K562 (cell line): ENCODE measurements at regions not wholly inside any gene's neighbourhood (a gene's known extent, or its start where the extent isn't known, plus 50 kb on each side); places are given as distances from the start of the nearest gene placed in this dataset.
A peak's percentile ranks its signal among the peaks of the same experiment; 100 is the strongest.

Experiments used
- ATAC-seq: fragments of 200-7000 bp; cut with Tn5 transposase; 3 replicates; pipeline ENCODE4 v1.9.1; 2020; ENCODE audit warnings: moderate library complexity
- BruUV-seq: library from RNA; stranded (reverse); fragments of 400-500 nt; replicated peaks from 2 replicates; lab custom pipeline; 2021; lab: Mats Ljungman, UMichigan
- CTCF ChIA-PET: fragments of 300-600 bp; formaldehyde crosslinking; extraction: SDS; loops from one replicate; lab custom pipeline; 2021; ENCODE audit warnings: low intra/inter-chr PET ratio; lab: Yijun Ruan, JAX
- POLR2A ChIA-PET: fragments of 300-600, 350-650 bp; sonication (Branson Sonifier 250); formaldehyde crosslinking; extraction: SDS; loops from one replicate; lab custom pipeline; 2021; ENCODE audit warnings: antibody characterized with exemption, inconsistent platforms; lab: Yijun Ruan, JAX
- DNase-seq, 4 experiments: peaks; one replicate each; pipeline versions ENCODE4 v3.0.0 to v3.0.0-alpha.2; 2011 to 2018; ENCODE audit warnings: low spot score in 3 of 4, mixed read lengths in 3 of 4; ENCODE audit errors: extremely low read depth in 1 of 4
- FAIRE-seq: peaks from 2 replicates; lab custom pipeline; 2011; peaks lifted over from hg19 to GRCh38; lab: Jason Lieb, UNC
- H2AFZ ChIP-seq: 2 replicates; pipeline ENCODE4 v1.6.0; 2011; ENCODE audit warnings: low read depth, low read length, control low read depth, inconsistent platforms
- H3K27ac ChIP-seq: fragments of 200-600 bp; 3 replicates; pipeline ENCODE4 v1.8.0; 2011; ENCODE audit warnings: low read depth, mild to moderate bottlenecking, control low read depth, inconsistent platforms, low read length, moderate library complexity, mixed read lengths; ENCODE audit errors: extremely low read depth
- H3K27me3 ChIP-seq, 2 experiments: fragments of 300-600 bp in 1 of 2; 2 replicates in 1 of 2; 3 replicates in 1 of 2; pipeline versions ENCODE4 v1.6.0 to v1.8.0; 2011; ENCODE audit warnings: inconsistent platforms in 2 of 2, low read length in 2 of 2, mild to moderate bottlenecking in 1 of 2, mixed read lengths in 1 of 2, moderate library complexity in 1 of 2; ENCODE audit not compliant: control insufficient read depth in 2 of 2, insufficient read depth in 2 of 2
- H3K36me3 ChIP-seq: fragments of 300-600 bp; 3 replicates; pipeline ENCODE4 v1.8.0; 2011; ENCODE audit warnings: mild to moderate bottlenecking, low read length, inconsistent platforms; ENCODE audit not compliant: control insufficient read depth, insufficient read depth
- H3K4me1 ChIP-seq, 2 experiments: fragments of 200-600 bp in 1 of 2; replicated peaks in 1 of 2; 2 replicates in 1 of 2; 3 replicates in 1 of 2; pipeline versions ENCODE4 v1.5.1 to v1.8.0; 2011; ENCODE audit warnings: inconsistent platforms in 2 of 2, low read length in 2 of 2, mild to moderate bottlenecking in 1 of 2, mixed read lengths in 1 of 2, moderate library complexity in 1 of 2; ENCODE audit not compliant: control insufficient read depth in 2 of 2, insufficient read depth in 2 of 2
- H3K4me2 ChIP-seq: 2 replicates; pipeline ENCODE4 v1.6.1; 2011; ENCODE audit warnings: low read length, control low read depth, inconsistent platforms, mixed read lengths; ENCODE audit not compliant: insufficient read depth
- H3K4me3 ChIP-seq: fragments of 200-600 bp; sonication (generic), shearing (Covaris generic); 2 replicates; pipeline ENCODE4 v1.5.1; 2016; ENCODE audit warnings: control low read depth, inconsistent platforms
- H3K79me2 ChIP-seq: fragments of 200-600 bp; 3 replicates; pipeline ENCODE4 v1.8.0; 2011; ENCODE audit warnings: low read length, inconsistent platforms; ENCODE audit not compliant: control insufficient read depth, insufficient read depth
- H3K9ac ChIP-seq, 2 experiments: 2 replicates each; pipeline versions ENCODE4 v1.6.0 to v1.6.1; 2011; ENCODE audit warnings: low read depth in 2 of 2, low read length in 2 of 2, control low read depth in 1 of 2, inconsistent platforms in 1 of 2, mild to moderate bottlenecking in 1 of 2, mixed read lengths in 1 of 2; ENCODE audit not compliant: insufficient read depth in 1 of 2
- H3K9me1 ChIP-seq: one replicate; pipeline ENCODE4 v1.6.0; 2011; ENCODE audit warnings: inconsistent platforms, mild to moderate bottlenecking, low read length, moderate library complexity; ENCODE audit not compliant: control insufficient read depth, insufficient read depth
- H3K9me3 ChIP-seq: replicated peaks from 2 replicates; pipeline ENCODE4 v1.5.1; 2011; ENCODE audit warnings: low read depth, low read length, inconsistent platforms; ENCODE audit not compliant: control insufficient read depth, insufficient read depth
- H4K20me1 ChIP-seq: replicated peaks from 2 replicates; pipeline ENCODE4 v1.6.1; 2011; ENCODE audit warnings: low read length, inconsistent platforms, mixed read lengths; ENCODE audit not compliant: control insufficient read depth, insufficient read depth
- C11orf30 ChIP-seq: fragments of 450-650 bp; IDR thresholded peaks from 2 replicates; pipeline ENCODE4 v1.6.1; 2016; ENCODE audit warnings: low read depth, mild to moderate bottlenecking
- CC2D1A ChIP-seq: fragments of 450-650 bp; IDR thresholded peaks from 2 replicates; pipeline ENCODE4 v1.6.1; 2017; ENCODE audit warnings: mild to moderate bottlenecking
- HNRNPK ChIP-seq: fragments of 200-400 bp; formaldehyde crosslinking; IDR thresholded peaks from one replicate; pipeline ENCODE4 v1.6.1; 2018; ENCODE audit warnings: mild to moderate bottlenecking, low read depth, low read length; ENCODE audit not compliant: poor library complexity, severe bottlenecking
- MAFG ChIP-seq: fragments of 450-650 bp; conservative IDR thresholded peaks from 2 replicates; pipeline ENCODE4 v1.6.1; 2016; ENCODE audit warnings: missing genetic modification characterization, missing compliant biosample characterization
- SRSF9 ChIP-seq: fragments of 200-400 bp; formaldehyde crosslinking; IDR thresholded peaks from 2 replicates; pipeline ENCODE4 v1.6.1; 2017; ENCODE audit warnings: low read depth, low read length, borderline replicate concordance
- ZNF316 ChIP-seq: fragments of 450-650 bp; IDR thresholded peaks from 2 replicates; pipeline ENCODE4 v1.6.1; 2016
- WGBS: fragments of 100-300 bp; shearing (Covaris generic); methylation state at CpG from one replicate; pipeline ENCODE4 v1.1.6; 2016; ENCODE audit warnings: low coverage, mixed read lengths; ENCODE audit not compliant: insufficient coverage; ENCODE audit errors: missing lambda C conversion rate; 5-methylcytosine and 5-hydroxymethylcytosine counted together
- in situ Hi-C: fragments of 300-500 bp; cut with MboI; formaldehyde crosslinking; loops from 4 replicates; pipeline ENCODE4 v1.15.0; 2018; ENCODE audit warnings: inconsistent platforms, mixed read lengths
- intact Hi-C: fragments of 100-400 bp; cut with micrococcal nuclease; formaldehyde crosslinking; loops from 2 replicates; pipeline ENCODE4 v1.14.2; 2022

DNA sequence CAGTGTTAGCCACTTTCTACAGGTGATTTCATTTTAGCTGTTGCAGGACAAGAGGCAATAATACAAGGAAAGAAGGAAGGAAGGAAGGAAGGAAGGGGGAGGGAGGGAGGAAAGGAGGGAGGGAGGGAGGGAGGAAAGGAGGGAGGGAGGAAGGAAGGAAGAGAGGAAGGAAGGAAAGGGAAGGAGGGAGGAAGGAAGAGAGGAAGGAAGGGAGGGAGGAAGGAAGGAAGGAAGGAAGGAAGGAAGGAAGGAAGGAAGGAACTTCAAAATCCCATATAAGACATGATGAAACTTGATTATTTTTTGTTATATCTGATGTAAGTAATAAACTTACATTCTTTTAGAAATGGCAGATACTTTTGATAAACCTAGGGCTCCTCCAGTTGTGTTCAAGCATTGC is 83.6 kb downstream of the TFAP2B start:
- H3K4me3 ChIP-seq: no peak overlapping the region
- no peaks in the 10 kb centered on the region for H4K20me1 ChIP-seq
- H2AFZ ChIP-seq: no peak overlapping the region
- no peak overlapping the region for H3K27ac ChIP-seq
- TF ChIP-seq SRSF9 (no peak), HNRNPK (peak; percentile 14)
- TF ChIP-seq, all 486 proteins: peak for 1
- no peaks in the 10 kb centered on the region for H3K36me3 ChIP-seq
- ChIA-PET POLR2A (no interaction called here), CTCF (no interaction called here)
- H3K4me1 ChIP-seq: no peaks in the 10 kb centered on the region; a peak in 1 of 5 replicates
- H3K27me3 ChIP-seq: no peaks in the 10 kb centered on the region
- in situ Hi-C loops: no loop called here
- BruUV-seq: no TSS peak
- H3K9me3 ChIP-seq: no peaks in the 10 kb centered on the region
- intact Hi-C loops: no loop called here
- no peaks in the 10 kb centered on the region for H3K9me1 ChIP-seq
- H3K79me2 ChIP-seq: no peaks in the 10 kb centered on the region
- ATAC-seq (no peak), FAIRE-seq (no peak), DNase-seq (no peak)
- no peak overlapping the region for H3K9ac ChIP-seq
- no peak overlapping the region for H3K4me2 ChIP-seq

DNA sequence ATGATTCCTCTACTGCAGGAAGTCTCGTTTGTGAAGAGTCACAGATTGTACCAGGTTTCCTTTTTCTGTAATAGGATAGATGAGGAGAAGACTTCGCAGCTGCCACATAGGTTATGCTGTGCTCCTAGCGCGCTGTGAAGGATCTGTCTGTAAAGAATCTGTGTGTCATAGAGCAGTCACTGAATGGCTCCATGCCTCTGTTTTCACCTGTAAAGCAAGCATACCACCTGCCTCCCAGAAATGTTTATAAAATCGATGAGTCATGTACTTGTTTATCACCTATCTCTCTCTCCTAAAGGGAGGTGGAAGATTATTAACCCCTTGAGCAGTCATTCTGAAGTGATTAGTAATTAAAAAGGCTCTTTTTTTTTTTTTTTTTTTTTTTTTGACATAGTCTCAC is 86.6 kb downstream of the TFAP2B start:
- 47% methylated on average over 5 of the region's 5 CpGs for WGBS
- intact Hi-C loops: no loop called here
- peak overlapping the region; percentile 33; the same call in 1 of the 2 replicates for H2AFZ ChIP-seq

More for the DNA sequence above, 86.6 kb downstream of the TFAP2B start:
- no peaks in the 10 kb centered on the region for H3K9me3 ChIP-seq
- H3K4me3 ChIP-seq: no peak overlapping the region
- FAIRE-seq (no peak), DNase-seq (no peak), ATAC-seq (peak; percentile 72)
- H3K36me3 ChIP-seq: no peaks in the 10 kb centered on the region
- no peak overlapping the region for H3K9ac ChIP-seq
- H3K9me1 ChIP-seq: no peaks in the 10 kb centered on the region
- in situ Hi-C loops: no loop called here
- no peaks in the 10 kb centered on the region for H3K27me3 ChIP-seq
- BruUV-seq: no TSS peak
- H3K4me1 ChIP-seq: no peaks in the 10 kb centered on the region; a peak in 1 of 5 replicates
- no peaks in the 10 kb centered on the region for H3K79me2 ChIP-seq
- H3K27ac ChIP-seq: no peak overlapping the region
- TF ChIP-seq CC2D1A (no peak), MAFG (tag) (peak; percentile 36; the same call in 1 of the 2 replicates), ZNF316 (peak; percentile 43), C11orf30 (peak; percentile 22; the same call in 1 of the 2 replicates)
- no peak overlapping the region for H3K4me2 ChIP-seq
- ChIA-PET POLR2A (interaction anchor here (0.9 kb wide), 1 partner anchor 9 kb away, joined by 4 read pairs; no protein-coding TSS in a partner anchor), CTCF (no interaction called here)
- H4K20me1 ChIP-seq: no peaks in the 10 kb centered on the region
